Uterus (tissue), 3 donors: ENCODE measurements at regions not wholly inside any gene's neighbourhood (a gene's known extent, or its start where the extent isn't known, plus 50 kb on each side); places are given as distances from the start of the nearest gene placed in this dataset.

Experiments used
- DNase-seq, 2 donors: peaks; one replicate each; pipeline ENCODE4 v3.0.0-alpha.2; 2019 to 2020
- H3K27ac ChIP-seq, 2 donors: fragments of 200-600 bp; sonication (generic); 1 replicate in 1 of 2; 2 replicates in 1 of 2; pipeline ENCODE4 v1.5.1; 2016 to 2018
- H3K27me3 ChIP-seq, 2 donors: fragments of 200-600 bp; sonication (generic); one replicate each; pipeline ENCODE4 v1.5.1; 2018 to 2019; ENCODE audit warnings: control low read depth in 1 of 2
- H3K36me3 ChIP-seq, 2 donors: fragments of 200-600 bp; sonication (generic); one replicate each; pipeline ENCODE4 v1.5.1; 2019; ENCODE audit warnings: control low read depth in 1 of 2
- H3K4me1 ChIP-seq, 2 donors: fragments of 200-600 bp; sonication (generic); one replicate each; pipeline ENCODE4 v1.5.1; 2018 to 2019; ENCODE audit warnings: control low read depth in 1 of 2
- H3K4me3 ChIP-seq, 2 donors: fragments of 200-600 bp; sonication (generic); 1 replicate in 1 of 2; 2 replicates in 1 of 2; pipeline ENCODE4 v1.5.1; 2018 to 2019; ENCODE audit warnings: mild to moderate bottlenecking in 1 of 2
- H3K9me3 ChIP-seq, 2 donors: fragments of 200-600 bp; sonication (generic); one replicate each; pipeline ENCODE4 v1.5.1; 2019; ENCODE audit warnings: control low read depth in 1 of 2
- CTCF ChIP-seq, 4 experiments: fragments of 200-600 bp in 2 of 4; fragments of 450-650 bp in 2 of 4; sonication (generic) in 2 of 4; IDR thresholded peaks; one replicate each; pipeline ENCODE4 v1.5.1; 2016 to 2019; ENCODE audit warnings: antibody characterized with exemption in 4 of 4, mild to moderate bottlenecking in 2 of 4, moderate library complexity in 1 of 4
- POLR2A ChIP-seq, 2 donors: fragments of 450-650 bp; IDR thresholded peaks; one replicate each; pipeline ENCODE4 v1.6.1; 2016; ENCODE audit warnings: antibody characterized with exemption in 2 of 2, mild to moderate bottlenecking in 1 of 2, moderate library complexity in 1 of 2
- intact Hi-C: fragments of 100-400 bp; cut with DNase I; formaldehyde crosslinking; loops from one replicate; pipeline ENCODE4 v1.15.1; 2023; ENCODE audit warnings: low total_unique reads
- donor health status: DM: yes; HTN: yes; CAD: no.

- Histone ChIP-seq H3K36me3 (no peaks in the 10 kb centered on the region), H3K27ac (no peak overlapping the region), H3K4me1 (no peaks in the 10 kb centered on the region), H3K27me3 (no peaks in the 10 kb centered on the region), H3K4me3 (no peak overlapping the region), H3K9me3 (no peaks in the 10 kb centered on the region)
- TF ChIP-seq POLR2A (IDR thresholded peaks at IDR 0.05): no peak
- TF ChIP-seq CTCF (IDR thresholded peaks at IDR 0.05): no peak
- DNase-seq: no peak
- intact Hi-C loops: no loop called here
Observed at GRCh38 chr15:98230975-98231374, 270.5 kb downstream of the ARRDC4 start.

GRCh38 chr15:98231696-98232440 is 271.4 kb downstream of the ARRDC4 start:
- no peaks in the 10 kb centered on the region for H3K9me3 ChIP-seq
- H3K27ac ChIP-seq: no peak overlapping the region
- H3K4me1 ChIP-seq: no peaks in the 10 kb centered on the region
- H3K36me3 ChIP-seq: no peaks in the 10 kb centered on the region
- H3K27me3 ChIP-seq: no peaks in the 10 kb centered on the region
- TF ChIP-seq POLR2A (IDR thresholded peaks at IDR 0.05) (no peak), CTCF (IDR thresholded peaks at IDR 0.05) (no peak)
- DNase-seq: no peak
- intact Hi-C loops: no loop called here
- no peak overlapping the region for H3K4me3 ChIP-seq

GRCh38 chr15:98232761-98233160 is 272.3 kb downstream of the ARRDC4 start:
- Histone ChIP-seq H3K9me3 (no peaks in the 10 kb centered on the region), H3K4me3 (no peak overlapping the region), H3K27me3 (no peaks in the 10 kb centered on the region), H3K36me3 (no peaks in the 10 kb centered on the region), H3K4me1 (no peaks in the 10 kb centered on the region), H3K27ac (no peak overlapping the region)
- TF ChIP-seq CTCF (IDR thresholded peaks at IDR 0.05): no peak
- TF ChIP-seq POLR2A (IDR thresholded peaks at IDR 0.05): no peak
- intact Hi-C loops: no loop called here
- no peak for DNase-seq

GRCh38 chr15:98233873-98234272 is 273.4 kb downstream of the ARRDC4 start:
- TF ChIP-seq CTCF (IDR thresholded peaks at IDR 0.05): no peak
- no peak for TF ChIP-seq POLR2A (IDR thresholded peaks at IDR 0.05)
- Histone ChIP-seq H3K9me3 (no peaks in the 10 kb centered on the region), H3K27ac (no peak overlapping the region), H3K36me3 (no peaks in the 10 kb centered on the region), H3K27me3 (no peaks in the 10 kb centered on the region), H3K4me1 (no peaks in the 10 kb centered on the region), H3K4me3 (no peak overlapping the region)
- no peak for DNase-seq
- intact Hi-C loops: no loop called here

- no peak for DNase-seq
- TF ChIP-seq CTCF (IDR thresholded peaks at IDR 0.05) (no peak), POLR2A (IDR thresholded peaks at IDR 0.05) (no peak)
- intact Hi-C loops: no loop called here
Observed at GRCh38 chr15:98240303-98240702, 279.8 kb downstream of the ARRDC4 start.

More at GRCh38 chr15:98240303-98240702, 279.8 kb downstream of the ARRDC4 start:
- no peak overlapping the region for H3K27ac ChIP-seq
- H3K27me3 ChIP-seq: no peaks in the 10 kb centered on the region
- H3K4me1 ChIP-seq: no peaks in the 10 kb centered on the region
- no peaks in the 10 kb centered on the region for H3K36me3 ChIP-seq
- no peak overlapping the region for H3K4me3 ChIP-seq
- no peaks in the 10 kb centered on the region for H3K9me3 ChIP-seq
